ENCODE measurements at regions not wholly inside any gene's neighbourhood (a gene's known extent, or its start where the extent isn't known, plus 50 kb on each side); places are given as distances from the start of the nearest gene placed in this dataset.

DNA sequence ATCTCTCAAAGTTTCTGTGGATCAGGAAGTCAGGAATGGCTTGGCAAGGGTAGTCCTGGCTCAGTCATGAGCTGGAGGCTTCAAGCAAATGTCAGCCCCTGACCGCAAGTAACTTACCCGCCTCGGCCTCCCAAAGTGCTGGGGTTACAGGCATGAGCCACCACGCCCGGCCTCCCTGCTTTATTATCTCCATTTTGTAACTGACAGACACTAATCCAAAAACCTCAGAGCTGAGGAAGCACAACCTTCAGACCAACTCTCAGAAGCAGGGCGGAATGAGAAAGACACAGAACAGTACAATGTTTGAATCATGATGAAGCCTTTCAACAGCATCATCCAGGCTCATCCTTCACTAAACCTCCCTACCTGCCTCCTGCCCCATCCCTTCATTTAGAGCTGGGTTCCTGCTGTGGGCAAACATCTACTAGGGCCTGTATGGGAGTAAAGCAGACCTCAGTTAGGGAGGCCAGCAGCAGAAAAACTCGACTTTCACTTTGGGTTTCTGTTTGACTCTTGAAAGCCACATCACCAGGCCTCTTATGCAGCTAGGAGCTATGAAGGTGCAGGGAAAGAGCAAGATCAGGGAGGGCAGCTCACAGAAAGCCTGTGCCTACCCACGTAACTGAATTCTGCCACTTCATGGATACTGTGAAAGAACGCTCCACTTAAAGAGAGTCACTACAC lies 84.4 kb upstream of the RAB4A start:
- DNase-seq (ENCODE audit: low read depth in 4 of 4, low spot score in 3 of 4), result no peak

DNA sequence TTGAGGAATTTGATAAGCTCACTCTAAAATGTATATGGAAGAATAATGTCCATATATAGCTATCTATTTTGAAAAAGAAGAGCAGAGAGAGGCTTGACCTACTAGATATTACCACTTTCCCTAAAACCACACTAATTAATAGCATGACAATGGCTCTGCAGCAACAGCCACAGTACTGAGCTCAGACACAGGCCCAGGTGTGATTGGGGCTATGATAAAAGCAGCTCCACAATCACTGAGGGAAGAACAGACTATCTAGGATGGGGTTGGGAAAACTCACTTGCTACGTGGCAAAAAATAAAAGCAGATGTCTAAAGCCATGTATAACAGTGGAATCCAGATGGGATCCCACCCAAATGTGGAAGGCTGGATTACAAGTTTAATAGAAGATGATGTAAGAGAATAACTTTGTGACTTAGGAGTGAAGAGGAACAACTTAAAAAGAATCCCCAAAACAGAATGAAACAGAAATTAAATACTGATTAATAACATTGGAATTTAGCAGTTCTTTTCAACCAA lies 80.8 kb upstream of the RAB4A start:
- no peak for DNase-seq (ENCODE audit: low read depth in 4 of 4, low spot score in 3 of 4)

DNA sequence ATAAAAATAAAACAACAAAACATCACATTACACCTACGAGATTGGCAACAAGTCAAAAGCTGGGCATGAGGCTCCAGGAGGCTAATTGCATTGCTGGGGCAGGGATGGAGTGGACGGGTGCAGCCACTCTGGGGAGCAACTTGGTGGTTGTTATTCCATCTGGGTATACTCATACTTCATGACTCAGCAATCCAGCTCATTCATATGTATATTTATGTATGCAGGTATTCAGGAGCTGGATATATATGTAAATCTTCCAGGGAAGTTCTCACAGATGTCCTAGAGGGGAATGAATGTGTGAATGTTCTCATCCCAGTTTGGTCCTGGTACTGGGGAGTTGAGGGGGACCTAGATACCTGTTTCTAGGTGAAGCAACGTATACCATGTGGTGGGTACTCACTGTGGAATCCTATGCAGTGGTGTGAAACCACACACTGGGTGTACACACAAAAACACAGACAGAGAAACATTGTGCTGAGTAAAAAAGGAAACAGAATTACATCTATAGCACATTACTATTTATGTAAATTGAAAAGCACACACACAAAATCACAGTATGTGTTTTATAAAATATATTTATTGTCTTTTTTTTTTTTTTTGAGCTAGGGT lies 79.7 kb upstream of the RAB4A start:
- DNase-seq (ENCODE audit: low read depth in 4 of 4, low spot score in 3 of 4), result no peak

DNA sequence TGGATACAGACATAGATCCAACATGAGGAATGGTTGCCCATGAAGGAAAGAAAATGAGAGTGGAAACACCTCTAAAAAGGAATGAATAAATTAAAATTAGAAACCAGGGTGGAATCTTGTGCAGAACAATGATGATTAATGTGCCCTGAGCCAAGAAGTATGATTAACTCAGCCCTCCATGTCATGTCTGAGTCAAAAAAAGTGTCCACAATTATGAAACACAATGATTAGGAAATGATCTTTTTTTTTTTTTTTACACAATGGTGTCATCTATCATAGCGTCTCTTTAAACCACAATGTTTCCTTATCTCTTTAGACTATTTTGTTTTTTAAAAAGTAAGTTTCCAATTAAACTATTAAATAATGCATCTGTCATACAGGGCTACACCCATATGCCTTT lies 78.9 kb upstream of the RAB4A start:
- DNase-seq (ENCODE audit: low read depth in 4 of 4, low spot score in 3 of 4), result no peak

DNA sequence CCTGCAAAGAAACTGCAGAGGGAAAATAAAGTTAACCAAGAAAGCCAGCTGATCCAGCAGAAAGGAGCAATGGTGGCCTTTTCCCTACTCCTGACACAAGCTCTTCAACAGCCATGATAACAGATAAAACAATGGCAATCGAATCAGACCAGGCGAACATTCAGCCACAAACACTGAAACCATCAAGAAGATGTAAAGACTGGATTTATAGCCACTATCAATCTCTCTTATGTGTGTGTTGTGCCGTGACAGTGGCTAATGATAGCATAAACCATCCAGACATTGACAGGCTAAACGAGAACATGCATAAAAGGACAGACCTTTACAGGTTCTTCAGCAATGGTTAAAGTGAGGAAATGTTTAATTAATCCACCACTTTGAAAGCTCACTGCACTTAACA lies 78.1 kb upstream of the RAB4A start:
- DNase-seq (ENCODE audit: low read depth in 4 of 4, low spot score in 3 of 4), result no peak

DNA sequence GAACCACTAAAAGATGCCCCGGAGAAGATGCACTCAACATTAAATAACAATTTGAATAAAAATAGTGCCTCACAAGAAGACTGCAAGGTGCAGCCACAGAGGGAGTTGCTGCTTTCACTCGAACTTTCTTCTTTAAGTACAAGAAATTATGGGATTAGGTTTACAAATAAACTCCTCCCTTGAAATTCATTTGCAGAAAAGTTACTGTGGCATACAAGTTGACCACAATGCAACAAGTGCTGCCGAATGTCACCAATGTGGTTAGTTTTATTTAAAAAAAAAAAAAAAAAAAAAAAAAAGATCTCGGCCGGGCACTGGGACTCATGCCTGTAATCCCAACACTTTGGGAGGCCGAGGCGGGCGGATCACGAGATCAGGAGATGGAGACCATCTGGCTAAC lies 76.8 kb upstream of the RAB4A start:
- DNase-seq (ENCODE audit: low read depth in 4 of 4, low spot score in 3 of 4), result no peak

DNA sequence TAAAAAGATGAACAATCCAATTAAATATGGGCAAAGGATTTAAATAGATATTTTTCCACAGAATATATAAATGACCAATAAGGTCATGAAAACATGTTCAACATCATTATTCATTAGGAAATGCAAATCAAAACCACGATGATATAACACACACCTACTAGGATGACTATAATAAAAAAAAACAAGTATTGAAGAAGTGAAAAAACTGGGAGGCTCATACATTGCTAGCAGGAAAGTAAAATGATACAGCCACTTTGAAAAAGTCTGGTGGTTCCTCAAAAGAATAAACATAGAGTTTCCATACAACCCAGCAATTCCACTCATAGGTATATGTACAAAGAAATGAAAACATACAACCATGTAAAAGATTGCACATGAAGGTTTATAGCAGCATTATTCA lies 75.7 kb upstream of the RAB4A start:
- no peak for DNase-seq (ENCODE audit: low read depth in 4 of 4, low spot score in 3 of 4)

DNA sequence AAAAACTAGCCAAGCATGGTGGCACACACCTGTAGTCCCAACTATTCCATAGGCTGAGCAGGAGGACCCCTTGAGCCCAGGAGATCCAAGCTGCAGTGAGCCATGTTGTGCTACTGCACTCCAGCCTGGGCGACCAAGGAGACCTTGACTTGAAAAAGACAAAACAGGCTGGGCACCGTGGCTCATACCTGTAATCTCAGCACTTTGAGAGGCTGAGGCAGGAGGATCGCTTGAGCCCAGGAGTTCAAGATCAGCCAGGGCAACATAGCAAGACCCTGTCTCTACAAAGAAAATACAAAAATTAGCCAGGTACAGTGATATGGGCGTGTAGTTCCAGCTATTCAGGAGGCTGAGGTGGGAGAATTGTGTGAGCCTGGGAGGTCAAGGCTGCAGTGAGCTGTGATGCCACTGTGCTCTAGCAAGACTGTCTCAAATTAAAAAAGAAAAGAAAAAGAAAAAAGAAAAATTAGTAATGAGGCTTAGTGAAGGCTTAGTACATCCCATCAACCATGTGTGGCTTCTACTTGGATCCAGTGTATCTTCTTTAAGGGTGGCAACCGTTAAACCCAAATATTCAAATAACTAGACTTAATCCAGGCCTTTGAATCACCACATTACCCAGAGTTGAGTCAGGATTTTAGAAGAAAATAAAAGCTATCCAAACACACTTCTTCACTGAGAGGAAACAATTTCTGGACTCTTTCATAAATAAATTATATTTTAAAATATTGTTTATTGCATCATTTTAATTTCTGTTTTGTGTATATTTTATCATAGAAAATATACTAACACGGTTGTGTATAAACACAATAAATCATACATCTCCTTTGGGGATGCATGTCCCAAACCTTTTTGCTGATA lies 74.3 kb upstream of the RAB4A start:
- no peak for DNase-seq (ENCODE audit: low read depth in 4 of 4, low spot score in 3 of 4)

DNA sequence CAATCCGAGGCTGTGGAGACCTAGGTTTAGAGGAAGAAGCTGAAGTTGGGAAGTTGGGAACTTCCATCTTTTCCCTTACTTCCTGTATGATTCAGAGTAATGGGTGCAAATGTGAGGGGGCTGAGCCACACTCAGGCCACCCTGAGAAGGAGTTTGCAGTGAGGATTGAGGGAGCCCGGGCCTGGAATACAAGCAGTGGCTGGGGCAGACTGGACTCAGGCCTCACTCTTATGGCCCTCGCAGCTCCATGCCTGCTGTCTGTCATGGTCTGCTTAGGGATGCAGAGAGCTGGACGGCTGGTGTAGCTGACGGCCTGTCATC lies 73.7 kb upstream of the RAB4A start:
- no peak for DNase-seq (ENCODE audit: low read depth in 4 of 4, low spot score in 3 of 4)

DNA sequence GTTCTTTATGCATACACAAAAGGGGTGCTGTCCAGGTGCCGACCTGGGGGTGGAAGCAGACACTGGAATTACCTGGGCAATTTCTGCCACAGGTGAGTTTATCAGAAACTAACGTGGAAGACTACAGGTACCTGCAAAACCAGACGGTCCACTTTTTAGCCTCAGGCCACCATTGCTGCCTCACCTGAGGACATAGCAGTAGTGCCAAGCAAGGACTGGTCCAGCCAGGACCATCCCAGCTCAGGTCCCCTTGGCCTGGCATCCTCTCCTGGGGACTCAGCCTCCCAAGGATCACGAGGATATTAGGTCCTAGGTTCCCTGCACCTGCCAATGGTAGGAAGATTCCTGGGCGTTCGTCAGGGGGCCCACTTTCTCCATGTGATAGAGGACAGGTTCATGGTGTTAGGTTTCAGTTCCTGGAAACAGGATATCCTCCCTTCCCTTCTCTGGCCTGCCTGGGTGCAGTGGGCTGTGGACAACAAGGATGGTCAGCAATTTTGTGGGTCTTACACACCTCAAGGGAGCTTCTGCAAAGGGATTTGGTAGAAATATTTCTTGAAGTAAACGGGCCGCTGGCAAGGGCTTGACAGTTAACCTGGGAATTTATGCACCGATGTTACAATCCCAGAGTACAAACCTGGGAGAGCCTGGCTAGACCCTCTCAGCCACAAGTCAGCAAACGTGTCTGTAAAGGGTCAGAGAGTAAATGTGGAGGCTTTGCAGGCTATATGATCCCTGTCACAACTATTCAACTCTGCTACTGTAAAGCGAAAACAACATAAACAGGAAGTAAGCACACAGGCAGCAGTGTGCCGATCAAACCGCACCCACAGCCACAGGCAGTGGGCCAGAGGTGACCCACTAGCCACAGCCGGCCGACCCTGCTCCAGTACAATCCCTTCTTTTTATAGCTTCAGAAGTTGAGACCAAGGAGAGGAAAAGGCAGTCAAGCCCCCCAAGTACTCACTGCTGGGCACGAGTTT lies 71.4 kb upstream of the RAB4A start:
- no peak for DNase-seq (ENCODE audit: low read depth in 4 of 4, low spot score in 3 of 4)

DNA sequence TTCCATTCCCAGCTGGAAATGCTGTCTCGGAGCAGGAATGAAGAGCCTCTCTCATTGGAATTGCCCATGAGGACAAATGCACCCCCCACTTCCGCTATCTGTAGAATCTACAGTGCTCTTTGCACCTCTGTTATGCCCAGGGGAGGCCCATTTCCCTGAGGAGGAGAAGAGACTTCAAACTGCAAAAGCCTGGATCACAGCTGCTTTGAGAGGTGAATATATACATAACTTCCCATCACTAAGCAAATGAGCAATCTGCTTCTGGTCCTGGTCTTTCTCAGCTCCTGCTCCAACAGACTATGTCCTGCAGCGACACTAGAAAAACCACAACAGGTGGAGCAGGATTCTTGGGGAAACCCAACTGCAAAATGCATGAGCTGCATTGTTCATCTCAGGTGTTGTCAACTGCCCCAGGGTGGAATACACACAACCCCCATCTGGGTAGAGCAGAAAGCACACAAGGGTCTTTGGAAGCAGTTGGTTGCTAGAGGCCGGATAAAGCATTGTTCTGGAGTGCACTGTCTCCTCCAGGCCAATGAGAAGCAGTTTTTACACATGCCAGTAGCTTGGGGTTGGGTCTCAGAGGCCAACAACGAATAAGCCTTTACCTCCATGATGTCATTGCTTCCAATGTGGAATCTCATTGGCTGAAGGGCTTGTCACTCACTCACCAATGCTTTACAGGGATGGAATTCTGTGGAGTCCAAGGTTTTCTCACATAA lies 67.7 kb upstream of the RAB4A start:
- DNase-seq (ENCODE audit: low read depth in 4 of 4, low spot score in 3 of 4), result peak in 3 of 4 donors; percentile 80 to 83 (median 83)

DNA sequence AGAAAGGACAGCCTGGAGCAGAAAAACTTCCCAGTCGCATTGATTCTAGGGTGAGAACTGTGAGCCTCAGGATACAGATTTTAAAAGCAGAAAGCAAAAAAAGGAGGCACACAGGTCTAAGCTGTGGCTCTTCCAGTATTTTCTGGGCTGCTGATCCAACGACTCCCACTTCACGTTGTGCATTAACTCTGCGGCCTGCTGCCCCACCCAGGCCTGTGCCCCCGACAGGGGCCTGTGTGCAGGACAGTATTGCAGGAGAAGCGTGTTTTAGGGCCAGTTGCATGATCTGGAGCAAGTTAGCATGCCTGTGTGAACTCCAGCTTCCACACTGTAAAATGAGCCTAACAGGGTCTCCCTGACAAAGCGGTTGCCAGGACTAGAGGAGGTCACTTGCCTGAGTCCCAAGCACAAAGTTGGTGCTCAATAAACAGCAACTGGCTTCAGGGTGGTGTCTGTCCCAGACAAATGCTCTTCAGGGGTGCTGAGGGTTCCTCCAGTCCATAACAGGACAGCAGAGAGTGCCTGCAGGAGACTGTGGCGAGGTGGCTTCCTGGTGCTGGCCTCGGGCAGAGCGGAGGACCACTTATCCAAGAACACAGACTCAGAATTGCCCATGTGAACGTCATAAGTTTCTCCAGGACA lies 66.8 kb upstream of the RAB4A start:
- DNase-seq (ENCODE audit: low read depth in 4 of 4, low spot score in 3 of 4), result no peak

DNA sequence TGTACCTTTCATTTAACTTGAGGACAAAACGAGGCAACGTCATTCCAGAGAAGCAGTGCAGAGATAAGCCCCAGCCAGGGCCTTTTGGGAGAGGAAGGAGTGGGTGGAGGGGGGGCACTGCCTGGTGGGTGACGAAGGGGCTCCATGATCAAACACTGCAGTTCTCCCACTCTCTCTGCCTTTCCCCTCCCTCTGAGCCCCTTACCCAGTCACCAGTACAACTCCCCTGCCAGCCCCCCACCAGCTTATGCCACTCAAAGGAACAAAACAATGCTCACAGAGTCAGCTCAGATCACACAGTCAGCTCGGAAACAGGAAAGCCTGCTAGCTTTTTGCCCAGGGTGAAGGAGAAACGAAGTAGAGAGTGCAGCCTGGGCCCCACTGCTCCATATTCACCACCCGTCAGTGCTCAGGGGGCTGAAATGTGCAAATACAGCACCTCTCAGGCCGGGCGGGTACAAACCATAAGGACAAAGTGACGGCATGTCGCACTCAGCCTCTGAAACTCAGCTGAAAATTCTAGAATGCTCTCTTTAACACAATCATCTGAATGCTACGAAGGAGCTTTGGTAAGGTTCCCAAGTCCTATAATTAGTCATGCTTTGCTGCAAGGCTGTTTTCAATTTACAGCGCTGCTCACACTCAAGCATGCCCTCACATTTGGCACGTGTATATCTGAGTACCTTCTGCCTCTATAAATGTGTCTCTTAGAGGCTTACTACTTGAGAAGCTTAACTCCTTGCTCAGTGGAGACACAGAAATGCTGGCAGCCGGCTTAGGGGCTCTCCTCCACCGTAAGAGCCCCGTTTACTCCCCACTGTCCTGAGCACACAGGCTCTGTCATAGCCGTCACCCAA lies 65.8 kb upstream of the RAB4A start:
- no peak for DNase-seq (ENCODE audit: low read depth in 4 of 4, low spot score in 3 of 4)

DNA sequence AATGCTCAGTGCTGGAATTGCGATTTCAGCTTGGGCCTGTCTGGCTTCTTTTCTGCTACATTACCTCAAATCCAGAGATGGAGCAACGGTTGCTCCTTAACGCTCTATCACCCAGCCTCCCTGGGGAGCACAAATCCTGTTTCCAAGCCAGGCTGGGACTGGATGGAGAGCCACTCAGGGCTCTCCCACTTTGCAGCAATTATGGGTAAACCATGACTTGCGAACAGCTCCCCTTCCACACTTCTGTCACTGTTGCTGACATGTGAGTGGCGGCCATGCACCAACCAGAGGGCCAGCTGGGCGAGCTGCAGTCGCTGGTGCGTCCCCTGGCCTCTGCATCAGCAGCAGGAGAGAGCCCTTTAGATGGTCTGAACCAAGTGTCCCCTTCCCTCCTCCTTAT lies 65.1 kb upstream of the RAB4A start:
- no peak for DNase-seq (ENCODE audit: low read depth in 4 of 4, low spot score in 3 of 4)

DNA sequence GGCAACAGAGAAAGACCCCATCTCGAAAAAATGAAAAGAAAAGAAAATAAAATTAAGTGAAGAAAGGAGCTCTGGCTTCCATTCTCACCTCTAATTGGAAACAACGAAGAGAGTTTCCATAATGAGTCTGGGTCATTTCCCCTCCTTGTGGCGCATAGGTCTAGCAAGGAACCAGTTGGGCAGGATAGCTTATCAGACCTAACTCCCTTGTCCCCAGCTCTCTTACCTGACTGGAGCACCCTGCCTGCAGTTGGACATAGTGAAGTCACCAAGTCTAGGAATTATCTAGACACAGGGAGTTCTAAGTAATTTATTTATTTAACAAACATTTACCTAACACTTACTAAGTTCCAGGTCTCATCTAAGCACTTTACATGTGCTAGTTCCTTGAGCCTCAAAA lies 63.0 kb upstream of the RAB4A start:
- DNase-seq (ENCODE audit: low read depth in 4 of 4, low spot score in 3 of 4), result no peak

DNA sequence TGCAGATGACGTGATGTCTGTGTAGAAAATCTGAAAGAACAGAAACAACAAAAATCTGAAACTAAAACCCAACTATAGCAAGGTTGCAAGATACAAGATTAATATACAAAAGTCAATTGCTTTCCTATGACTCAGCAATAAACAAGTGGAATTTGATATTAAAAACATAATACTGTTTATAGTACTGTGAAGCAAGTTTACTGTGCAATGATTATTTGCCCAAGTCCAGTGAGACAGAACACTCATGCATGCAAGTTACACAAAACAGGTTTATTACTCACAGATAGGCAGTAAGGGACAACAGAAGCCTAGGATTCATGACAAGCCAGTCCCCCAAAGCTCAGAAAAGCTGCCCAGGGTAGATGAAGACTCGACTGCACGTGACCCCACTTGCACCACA lies 62.4 kb upstream of the RAB4A start:
- DNase-seq (ENCODE audit: low read depth in 4 of 4, low spot score in 3 of 4), result no peak

DNA sequence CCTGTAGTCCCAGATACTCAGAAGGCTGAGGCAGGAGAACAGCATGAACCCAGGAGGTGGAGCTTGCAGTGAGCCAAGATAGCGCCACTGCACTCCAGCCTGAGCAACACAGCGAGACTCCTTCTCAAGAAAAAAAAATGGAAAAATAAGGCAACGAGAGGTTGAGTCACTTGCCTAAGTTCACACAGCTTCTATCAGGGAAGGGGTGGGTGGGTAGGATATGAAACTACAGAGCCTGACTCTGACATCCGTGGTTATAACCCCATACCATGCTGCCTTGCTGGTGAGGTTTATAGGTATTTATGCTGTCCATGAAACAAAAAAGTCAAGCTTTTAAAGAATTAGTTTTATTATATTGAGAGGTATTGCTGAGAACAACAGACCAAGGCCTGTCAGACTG lies 61.5 kb upstream of the RAB4A start:
- no peak for DNase-seq (ENCODE audit: low read depth in 4 of 4, low spot score in 3 of 4)

DNA sequence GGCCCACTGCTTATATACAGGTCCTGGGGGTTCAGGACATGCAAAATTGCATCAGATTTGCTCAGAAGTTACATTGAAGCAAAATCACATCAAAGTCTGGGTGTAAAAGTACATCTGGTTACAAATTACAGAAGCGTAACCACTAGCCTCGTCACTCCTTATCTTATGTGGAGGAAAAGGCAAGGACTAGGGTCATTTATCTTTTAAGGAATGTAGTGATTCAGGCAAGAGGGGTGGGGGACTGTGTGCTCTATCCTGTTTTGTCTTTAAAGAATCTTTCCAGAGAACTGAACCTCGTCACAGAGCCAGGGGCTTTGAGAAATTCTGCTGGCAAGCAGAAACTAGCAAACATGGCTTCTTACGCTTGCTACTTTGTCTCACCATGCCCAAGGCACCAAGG lies 61.1 kb upstream of the RAB4A start:
- DNase-seq (ENCODE audit: low read depth in 4 of 4, low spot score in 3 of 4), result no peak

DNA sequence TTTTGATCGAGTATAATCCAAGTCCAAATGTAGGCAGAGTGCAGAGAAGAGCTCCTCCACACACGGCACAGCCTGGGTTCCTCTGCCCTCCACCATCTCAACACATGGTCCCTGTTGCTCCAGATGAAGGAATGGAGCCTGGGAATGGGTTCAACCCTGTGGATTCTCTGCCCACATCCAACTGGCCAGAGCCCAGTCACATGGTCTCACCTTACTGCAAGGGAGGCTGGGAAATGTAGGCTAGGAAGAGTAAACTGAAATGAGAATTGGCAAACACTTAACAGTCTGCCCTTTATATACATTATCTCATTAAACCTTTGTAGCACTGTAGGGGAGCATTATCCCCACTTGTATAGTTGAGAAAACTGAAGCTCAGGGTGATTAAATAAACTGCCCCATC lies 60.1 kb upstream of the RAB4A start:
- no peak for DNase-seq (ENCODE audit: low read depth in 4 of 4, low spot score in 3 of 4)

Data from right renal pelvis (tissue), 4 donors.